ENCODE measurements at regions not wholly inside any gene's neighbourhood (a gene's known extent, or its start where the extent isn't known, plus 50 kb on each side); places are given as distances from the start of the nearest gene placed in this dataset.

DNA sequence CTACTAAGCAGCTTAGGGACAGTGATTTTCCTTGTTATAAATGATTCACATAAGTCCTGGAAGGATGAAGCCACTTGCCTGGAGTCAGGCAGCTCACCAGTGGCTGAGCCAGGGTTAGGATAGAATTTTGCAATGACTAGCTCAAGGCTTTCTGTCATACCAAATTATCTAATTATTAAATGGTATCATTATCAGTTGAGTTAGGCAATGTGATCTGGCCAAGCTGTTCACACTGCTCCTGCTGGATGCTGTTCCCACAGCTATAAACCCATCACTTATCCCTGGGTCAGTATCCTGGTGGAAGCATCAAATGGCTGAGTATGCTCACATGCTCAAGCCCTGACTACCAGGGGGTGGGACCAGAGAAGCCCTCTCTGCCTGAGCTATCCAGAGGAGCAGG is 235.2 kb downstream of the MTX2 start:
- Histone ChIP-seq H3K27me3 (no peaks in the 10 kb centered on the region), H3K4me3 (no peak overlapping the region), H3K27ac (no peak overlapping the region), H3K9me3 (no peaks in the 10 kb centered on the region), H3K4me1 (peaks cover 0 to 4% (median 0%) of the 10 kb centered on the region in 4 donors), H3K36me3 (no peaks in the 10 kb centered on the region)
- TF ChIP-seq POLR2A (IDR thresholded peaks at IDR 0.05) (no peak), CTCF (IDR thresholded peaks at IDR 0.05) (no peak)
- DNase-seq: no peak

GRCh38 chr2:176507786-176508185 is 238.5 kb downstream of the MTX2 start:
- no peaks in the 10 kb centered on the region for H3K9me3 ChIP-seq
- TF ChIP-seq CTCF (IDR thresholded peaks at IDR 0.05) (no peak), POLR2A (IDR thresholded peaks at IDR 0.05) (no peak)
- no peak for DNase-seq
- peaks cover 0 to 4% (median 0%) of the 10 kb centered on the region in 4 donors for H3K4me1 ChIP-seq
- no peak overlapping the region for H3K4me3 ChIP-seq
- no peaks in the 10 kb centered on the region for H3K27me3 ChIP-seq
- H3K27ac ChIP-seq: no peak overlapping the region
- H3K36me3 ChIP-seq: no peaks in the 10 kb centered on the region

GRCh38 chr2:176508374-176508773 is 239.1 kb downstream of the MTX2 start:
- Histone ChIP-seq H3K9me3 (no peaks in the 10 kb centered on the region), H3K27ac (no peak overlapping the region), H3K36me3 (no peaks in the 10 kb centered on the region), H3K27me3 (no peaks in the 10 kb centered on the region), H3K4me3 (no peak overlapping the region), H3K4me1 (no peaks in the 10 kb centered on the region)
- no peak for TF ChIP-seq CTCF (IDR thresholded peaks at IDR 0.05)
- TF ChIP-seq POLR2A (IDR thresholded peaks at IDR 0.05): no peak
- no peak for DNase-seq

DNA sequence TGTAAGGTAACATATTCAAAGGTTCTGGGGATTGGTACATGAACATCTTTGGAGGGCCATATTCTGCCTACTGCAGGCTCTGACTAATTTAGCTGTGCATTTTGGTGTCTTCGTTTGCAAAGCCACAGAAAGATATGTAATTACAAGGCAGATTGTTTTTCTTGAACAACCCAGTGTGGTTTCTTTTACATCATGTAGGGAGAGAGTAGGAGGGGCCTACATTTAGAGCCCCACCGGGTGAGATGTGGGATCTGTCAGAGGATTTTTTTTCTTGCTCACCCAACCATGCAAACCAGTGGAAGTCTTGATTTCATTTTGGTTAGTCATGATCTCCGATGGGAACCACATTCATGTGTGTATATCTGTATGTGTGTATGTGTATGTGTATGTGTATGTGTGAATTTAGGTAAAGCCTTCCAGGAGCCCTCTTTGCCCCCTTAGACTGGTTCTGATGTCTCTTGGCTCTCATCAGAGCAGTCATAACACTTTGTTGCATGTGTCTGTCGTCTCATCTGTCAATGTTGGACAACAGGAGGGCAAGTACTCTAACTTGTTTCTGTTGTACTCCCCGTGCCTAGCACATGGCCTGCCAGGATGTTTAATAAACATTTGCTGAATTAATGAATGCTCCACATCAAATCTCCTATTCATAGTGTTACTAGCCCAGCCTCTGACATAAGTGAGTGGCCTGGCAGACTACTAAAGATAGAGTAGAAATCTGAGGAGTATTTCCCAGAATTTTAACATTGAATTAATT is 239.9 kb downstream of the MTX2 start:
- Histone ChIP-seq H3K4me1 (no peaks in the 10 kb centered on the region), H3K4me3 (no peak overlapping the region), H3K27ac (no peak overlapping the region), H3K9me3 (no peaks in the 10 kb centered on the region), H3K36me3 (no peaks in the 10 kb centered on the region), H3K27me3 (no peaks in the 10 kb centered on the region)
- DNase-seq: no peak
- TF ChIP-seq POLR2A (IDR thresholded peaks at IDR 0.05): no peak
- no peak for TF ChIP-seq CTCF (IDR thresholded peaks at IDR 0.05)

DNA sequence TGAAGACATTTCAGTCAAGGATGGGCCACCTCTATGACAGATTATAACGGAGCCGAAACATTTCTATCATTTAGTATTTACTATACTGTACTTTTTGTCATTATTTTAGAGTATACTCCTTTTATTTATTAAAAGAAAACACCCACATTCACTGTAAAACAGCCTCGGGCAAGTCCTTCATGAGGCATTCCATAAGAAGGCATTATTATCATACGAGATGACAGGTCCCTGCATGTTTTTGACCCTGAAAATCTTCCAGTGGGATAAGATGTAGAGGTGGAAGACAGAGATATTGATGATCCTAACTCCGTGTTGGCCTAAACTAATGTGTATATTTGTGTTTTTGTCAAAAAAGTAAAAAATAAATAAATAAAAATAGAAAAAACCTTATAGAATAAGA is 245.0 kb downstream of the MTX2 start:
- Histone ChIP-seq H3K27ac (no peak overlapping the region), H3K4me1 (no peaks in the 10 kb centered on the region), H3K27me3 (no peaks in the 10 kb centered on the region), H3K4me3 (no peak overlapping the region), H3K9me3 (no peaks in the 10 kb centered on the region), H3K36me3 (no peaks in the 10 kb centered on the region)
- DNase-seq: no peak
- TF ChIP-seq CTCF (IDR thresholded peaks at IDR 0.05) (no peak), POLR2A (IDR thresholded peaks at IDR 0.05) (no peak)

All from Peyer's patch (tissue), 4 donors.